ENCODE measurements at regions not wholly inside any gene's neighbourhood (a gene's known extent, or its start where the extent isn't known, plus 50 kb on each side); places are given as distances from the start of the nearest gene placed in this dataset.

DNA sequence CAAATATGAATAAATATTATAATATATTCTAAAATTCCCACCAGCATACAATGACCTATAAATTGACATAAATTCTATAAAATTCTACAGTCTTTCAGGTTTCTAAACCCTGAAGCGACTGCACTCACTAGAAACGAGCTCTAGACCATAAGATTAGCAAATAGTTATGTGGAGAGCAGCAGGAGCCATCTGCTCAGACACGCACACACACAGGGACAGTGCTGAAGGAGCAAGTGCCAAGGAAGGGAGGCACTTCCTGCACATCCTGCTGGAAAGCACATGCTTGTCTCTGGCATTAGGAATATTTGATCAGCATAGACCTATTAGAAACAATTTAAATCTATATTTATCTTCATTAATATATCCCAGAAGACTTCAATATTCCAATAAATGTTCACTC lies 713.9 kb upstream of the CDH2 start:
- no peak for TF ChIP-seq EP300 (IDR thresholded peaks at IDR 0.05)
- no peak for DNase-seq (ENCODE audit: low spot score in 2 of 2)
- Histone ChIP-seq H3K9me3 (no peaks in the 10 kb centered on the region), H3K27me3 (no peaks in the 10 kb centered on the region), H3K4me3 (no peak overlapping the region), H3K27ac (no peak overlapping the region), H3K4me1 (no peaks in the 10 kb centered on the region), H3K36me3 (no peaks in the 10 kb centered on the region)
- WGBS, result 26% methylated on average over 3 of the region's 3 CpGs

DNA sequence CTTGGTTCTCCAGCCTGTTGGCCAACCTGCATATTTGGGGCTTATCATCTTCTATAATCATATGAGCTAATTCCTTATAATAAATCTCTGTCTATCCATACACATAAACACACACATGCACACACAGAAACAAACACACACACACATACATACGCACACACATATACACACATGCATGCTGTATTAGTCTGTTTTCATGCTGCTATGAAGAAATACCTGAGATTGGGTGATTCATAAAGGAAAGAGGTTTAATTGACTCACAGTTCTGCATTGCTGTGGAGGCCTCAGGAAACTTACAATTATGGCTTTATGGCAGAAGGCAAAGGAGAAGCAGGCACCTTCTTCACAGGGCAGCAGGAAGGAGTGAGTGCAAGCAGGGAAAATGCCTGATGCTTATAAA lies 707.4 kb upstream of the CDH2 start:
- no peak for DNase-seq (ENCODE audit: low spot score in 2 of 2)
- H3K27ac ChIP-seq, result no peak overlapping the region
- 100% methylated on average over 1 of the region's 1 CpG for WGBS

DNA sequence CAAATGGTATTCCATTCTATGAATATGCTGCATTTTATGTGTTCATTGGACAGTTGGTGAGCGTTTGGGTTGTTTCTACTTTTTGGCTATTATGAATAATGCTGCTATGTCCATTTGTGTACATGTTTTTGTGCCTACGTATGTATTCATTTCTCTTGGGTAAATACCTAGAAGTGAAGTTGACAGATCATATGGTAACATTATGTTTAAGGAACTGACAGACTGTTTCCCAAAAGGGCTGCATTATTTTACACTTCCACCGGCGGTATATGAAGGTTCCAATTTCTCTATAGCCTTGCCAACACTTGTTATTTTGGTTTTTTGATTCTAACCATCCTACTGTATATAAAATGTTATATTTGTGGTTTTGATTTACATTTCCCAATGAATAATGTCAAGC lies 703.9 kb upstream of the CDH2 start:
- Histone ChIP-seq H3K27ac (no peak overlapping the region), H3K27me3 (no peaks in the 10 kb centered on the region), H3K4me3 (no peak overlapping the region), H3K36me3 (no peaks in the 10 kb centered on the region), H3K9me3 (no peaks in the 10 kb centered on the region), H3K4me1 (no peaks in the 10 kb centered on the region)
- no peak for TF ChIP-seq EP300 (IDR thresholded peaks at IDR 0.05)
- no peak for TF ChIP-seq POLR2AphosphoS5 (IDR thresholded peaks at IDR 0.05)
- TF ChIP-seq POLR2A (IDR thresholded peaks at IDR 0.05), result no peak
- TF ChIP-seq, protein P1, sequence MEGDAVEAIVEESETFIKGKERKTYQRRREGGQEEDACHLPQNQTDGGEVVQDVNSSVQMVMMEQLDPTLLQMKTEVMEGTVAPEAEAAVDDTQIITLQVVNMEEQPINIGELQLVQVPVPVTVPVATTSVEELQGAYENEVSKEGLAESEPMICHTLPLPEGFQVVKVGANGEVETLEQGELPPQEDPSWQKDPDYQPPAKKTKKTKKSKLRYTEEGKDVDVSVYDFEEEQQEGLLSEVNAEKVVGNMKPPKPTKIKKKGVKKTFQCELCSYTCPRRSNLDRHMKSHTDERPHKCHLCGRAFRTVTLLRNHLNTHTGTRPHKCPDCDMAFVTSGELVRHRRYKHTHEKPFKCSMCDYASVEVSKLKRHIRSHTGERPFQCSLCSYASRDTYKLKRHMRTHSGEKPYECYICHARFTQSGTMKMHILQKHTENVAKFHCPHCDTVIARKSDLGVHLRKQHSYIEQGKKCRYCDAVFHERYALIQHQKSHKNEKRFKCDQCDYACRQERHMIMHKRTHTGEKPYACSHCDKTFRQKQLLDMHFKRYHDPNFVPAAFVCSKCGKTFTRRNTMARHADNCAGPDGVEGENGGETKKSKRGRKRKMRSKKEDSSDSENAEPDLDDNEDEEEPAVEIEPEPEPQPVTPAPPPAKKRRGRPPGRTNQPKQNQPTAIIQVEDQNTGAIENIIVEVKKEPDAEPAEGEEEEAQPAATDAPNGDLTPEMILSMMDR (IDR thresholded peaks at IDR 0.05), result no peak
- no peak for DNase-seq (ENCODE audit: low spot score in 2 of 2)
- 88% methylated on average over 4 of the region's 4 CpGs for WGBS

More for the DNA sequence above, 707.4 kb upstream of the CDH2 start:
- Histone ChIP-seq H3K9me3 (no peaks in the 10 kb centered on the region), H3K36me3 (no peaks in the 10 kb centered on the region), H3K4me3 (no peak overlapping the region), H3K27me3 (no peaks in the 10 kb centered on the region), H3K4me1 (no peaks in the 10 kb centered on the region)
- no peak for TF ChIP-seq POLR2A (IDR thresholded peaks at IDR 0.05)

DNA sequence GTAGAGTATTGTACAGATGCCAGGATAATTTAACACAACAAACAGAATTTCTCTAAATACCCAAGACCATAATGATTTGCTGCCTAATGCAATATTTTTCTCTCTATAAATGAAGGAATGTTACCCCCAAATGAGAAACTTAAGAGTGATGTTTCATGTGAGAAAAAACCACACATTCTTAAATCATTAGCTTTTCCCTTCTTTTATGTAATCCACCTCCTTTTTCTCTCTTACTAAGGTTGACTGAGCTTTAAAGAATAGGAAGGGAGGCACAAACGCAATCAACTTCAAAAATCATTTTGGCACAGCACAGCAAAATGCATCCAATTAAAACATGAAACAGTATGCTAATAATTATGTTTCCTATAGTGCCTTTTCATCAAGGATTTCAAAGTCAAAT lies 698.1 kb upstream of the CDH2 start:
- Histone ChIP-seq H3K4me3 (no peak overlapping the region), H3K9me3 (no peaks in the 10 kb centered on the region), H3K27ac (no peak overlapping the region), H3K36me3 (no peaks in the 10 kb centered on the region), H3K27me3 (no peaks in the 10 kb centered on the region), H3K4me1 (no peaks in the 10 kb centered on the region)
- DNase-seq (ENCODE audit: low spot score in 2 of 2), result no peak
- TF ChIP-seq, protein P1 (IDR thresholded peaks at IDR 0.05), result no peak
- TF ChIP-seq EP300 (IDR thresholded peaks at IDR 0.05) (no peak), POLR2AphosphoS5 (IDR thresholded peaks at IDR 0.05) (no peak), POLR2A (IDR thresholded peaks at IDR 0.05) (no peak)
- WGBS, result 46% methylated on average over 1 of the region's 1 CpG

DNA sequence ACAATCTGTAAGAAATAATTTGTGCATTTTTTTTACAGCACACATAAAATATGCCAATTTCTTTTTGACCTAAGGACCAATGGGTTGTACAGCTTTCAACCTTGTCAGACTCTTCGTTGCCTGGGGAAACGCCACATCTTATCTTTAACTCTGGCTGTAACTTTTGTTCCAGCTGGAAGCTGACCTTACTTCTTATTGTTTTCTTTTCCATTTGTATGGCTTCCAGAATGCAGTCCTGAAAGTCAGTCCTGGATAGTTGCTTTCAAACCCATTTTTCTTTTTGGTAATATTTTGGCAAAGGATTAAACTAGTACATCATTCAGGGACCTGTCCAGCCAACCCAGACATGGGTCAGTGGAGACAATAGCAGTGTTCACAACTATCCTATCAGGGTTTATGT lies 686.5 kb upstream of the CDH2 start:
- Histone ChIP-seq H3K9me3 (no peaks in the 10 kb centered on the region), H3K27ac (no peak overlapping the region), H3K4me1 (no peaks in the 10 kb centered on the region), H3K27me3 (no peaks in the 10 kb centered on the region), H3K4me3 (no peak overlapping the region), H3K36me3 (no peaks in the 10 kb centered on the region)
- TF ChIP-seq EP300 (IDR thresholded peaks at IDR 0.05), result no peak
- TF ChIP-seq POLR2A (IDR thresholded peaks at IDR 0.05), result no peak
- TF ChIP-seq, protein P1 (IDR thresholded peaks at IDR 0.05), result no peak
- no peak for DNase-seq (ENCODE audit: low spot score in 2 of 2)
- 59% methylated on average over 2 of the region's 2 CpGs for WGBS

DNA sequence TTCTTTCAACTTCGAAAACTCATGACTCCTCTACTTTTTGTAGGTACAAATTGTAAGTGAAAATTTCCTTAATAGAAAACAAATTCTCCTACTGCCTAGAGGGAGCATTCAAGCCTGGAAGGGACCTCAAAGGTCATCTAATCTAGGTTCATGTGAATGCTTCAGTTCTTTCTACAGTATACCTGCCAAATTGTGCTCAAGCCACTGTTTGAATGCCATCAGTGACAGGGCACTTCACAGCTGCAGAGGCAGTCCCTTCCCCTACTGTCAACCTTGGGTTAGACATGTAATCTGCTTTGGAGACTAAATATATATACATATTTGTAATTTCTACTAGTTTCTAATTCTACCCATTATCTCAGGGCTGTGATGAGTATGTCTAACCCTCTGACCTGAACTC lies 681.3 kb upstream of the CDH2 start:
- no peak overlapping the region for H3K27ac ChIP-seq
- H3K36me3 ChIP-seq, result no peaks in the 10 kb centered on the region
- H3K4me3 ChIP-seq, result no peak overlapping the region
- H3K27me3 ChIP-seq, result no peaks in the 10 kb centered on the region
- 88% methylated on average over 1 of the region's 1 CpG for WGBS
- H3K9me3 ChIP-seq, result no peaks in the 10 kb centered on the region
- DNase-seq (ENCODE audit: low spot score in 2 of 2), result no peak
- H3K4me1 ChIP-seq, result no peaks in the 10 kb centered on the region
- TF ChIP-seq POLR2A (IDR thresholded peaks at IDR 0.05) (no peak), POLR2AphosphoS5 (IDR thresholded peaks at IDR 0.05) (no peak), EP300 (IDR thresholded peaks at IDR 0.05) (no peak)
- TF ChIP-seq, protein P1 (IDR thresholded peaks at IDR 0.05), result no peak
